ENCODE measurements at regions not wholly inside any gene's neighbourhood (a gene's known extent, or its start where the extent isn't known, plus 50 kb on each side); places are given as distances from the start of the nearest gene placed in this dataset.

DNA sequence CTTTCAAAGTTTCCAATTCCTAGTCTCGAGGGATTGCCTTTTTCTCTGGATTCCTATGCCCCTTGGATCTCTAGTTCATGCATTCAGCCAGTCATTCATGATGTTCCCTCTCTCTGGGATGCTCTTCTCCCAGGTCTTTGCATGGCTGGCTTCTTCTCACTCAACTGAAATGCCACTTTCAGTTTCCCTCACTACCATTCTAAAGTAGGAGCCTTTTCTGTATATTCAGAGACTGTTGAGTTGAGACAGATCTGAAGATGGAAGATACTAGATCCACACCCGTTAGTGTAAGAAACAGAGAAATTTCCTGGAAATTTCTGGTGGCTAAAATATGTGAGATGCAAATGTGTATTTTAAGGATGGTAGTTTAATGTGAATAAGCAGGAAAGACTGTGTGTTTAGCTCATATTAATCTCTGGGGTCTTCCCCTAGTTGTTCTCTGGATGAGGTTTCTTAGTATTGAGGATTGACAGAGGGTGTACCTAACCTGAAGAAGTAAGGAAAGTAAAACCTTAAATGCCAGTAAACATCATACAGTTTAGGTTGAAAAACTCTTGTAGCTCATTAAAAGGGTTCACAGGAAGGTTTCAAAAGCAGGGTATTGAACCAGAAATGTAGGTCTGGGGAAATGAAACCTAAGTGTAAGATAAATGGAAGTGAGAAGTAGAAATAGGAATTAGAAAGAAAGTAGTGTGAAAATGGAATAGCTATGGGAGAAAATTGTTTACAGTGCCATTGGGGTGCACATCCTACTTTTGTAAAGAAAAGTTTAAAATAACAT lies 331.3 kb downstream of the NDFIP2 start:
- no peak for DNase-seq (ENCODE audit: low read depth in 2 of 2)

GRCh38 chr13:79811170-79811569 lies 330.2 kb downstream of the NDFIP2 start:
- no peak for DNase-seq (ENCODE audit: low read depth in 2 of 2)

DNA sequence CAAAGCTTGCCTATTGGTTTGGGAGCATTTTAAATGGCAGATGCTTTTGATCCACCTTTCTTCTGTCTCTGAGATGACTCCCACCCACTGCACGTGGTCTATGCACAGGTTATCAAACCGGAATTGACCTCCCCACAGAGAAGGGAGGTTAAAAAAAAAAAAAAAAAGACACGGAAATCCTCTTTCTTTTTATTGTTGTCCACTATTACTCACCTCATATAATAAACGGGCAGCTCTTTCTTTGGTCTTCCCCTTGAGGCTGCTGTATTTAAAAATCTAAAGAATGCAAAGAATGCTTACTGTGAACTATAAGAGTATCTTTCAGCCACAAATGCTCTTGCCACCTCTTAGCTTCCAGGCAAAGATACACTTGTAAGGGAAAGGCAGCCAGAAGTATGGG lies 329.7 kb downstream of the NDFIP2 start:
- DNase-seq (ENCODE audit: low read depth in 2 of 2), result no peak

DNA sequence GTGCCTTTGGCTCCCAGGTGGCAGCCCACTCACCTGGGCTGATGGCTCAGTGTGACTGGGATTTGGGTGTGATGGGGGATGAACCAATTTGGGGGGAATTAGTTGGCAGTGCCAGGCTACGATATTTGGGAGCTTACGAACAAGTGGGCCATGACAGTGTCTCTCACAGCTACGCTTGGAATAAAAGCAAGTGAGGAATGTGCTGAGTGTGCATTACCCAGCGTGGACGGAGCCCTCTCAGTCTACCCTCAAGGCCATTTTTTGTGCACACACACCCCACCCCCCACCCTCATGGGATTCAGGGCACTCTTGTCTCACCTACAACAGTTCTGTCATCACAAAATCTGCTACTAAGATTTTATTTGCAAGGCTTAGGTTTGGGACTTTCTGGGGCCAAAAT lies 329.1 kb downstream of the NDFIP2 start:
- DNase-seq (ENCODE audit: low read depth in 2 of 2), result no peak

GRCh38 chr13:79808475-79808874 lies 327.5 kb downstream of the NDFIP2 start:
- no peak for DNase-seq (ENCODE audit: low read depth in 2 of 2)

DNA sequence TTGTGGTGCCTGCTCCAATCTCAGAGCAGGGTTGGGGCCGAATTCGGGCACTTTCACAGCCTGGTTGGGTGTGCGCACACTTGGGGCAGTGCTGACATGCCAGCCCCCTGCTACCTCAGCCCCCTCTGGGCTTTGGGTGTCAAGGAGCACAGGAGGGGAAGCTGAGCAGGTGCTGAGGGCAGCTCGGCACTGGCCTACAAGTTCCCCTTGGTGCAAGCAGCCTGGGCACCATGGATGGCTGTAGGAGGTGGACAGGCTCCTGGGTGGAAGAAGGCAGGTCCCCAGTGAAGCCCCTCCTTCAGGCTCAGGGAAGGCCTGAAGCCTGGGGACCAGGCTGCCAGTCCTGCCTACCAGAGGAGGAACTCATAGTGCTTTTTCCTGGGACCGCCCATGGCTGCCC lies 326.6 kb downstream of the NDFIP2 start:
- no peak for DNase-seq (ENCODE audit: low read depth in 2 of 2)

DNA sequence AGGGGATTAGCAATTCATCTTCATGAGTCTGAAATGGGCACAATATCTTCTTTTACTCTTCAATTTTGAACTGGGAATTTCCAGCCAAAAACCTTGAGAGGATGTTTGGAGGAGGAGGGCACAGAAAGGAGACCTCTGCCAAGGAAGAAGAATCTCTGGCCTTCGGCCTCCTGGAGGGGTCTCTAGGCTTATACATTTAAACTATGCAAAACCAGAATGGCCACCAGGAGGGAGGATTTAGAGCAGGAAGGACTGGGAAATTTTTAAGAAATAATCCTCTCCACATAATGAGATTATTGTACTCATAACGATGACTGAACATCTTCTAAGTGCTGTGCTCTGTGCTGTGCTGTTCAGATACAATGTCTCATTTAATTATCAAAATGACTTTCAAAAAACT lies 325.9 kb downstream of the NDFIP2 start:
- DNase-seq (ENCODE audit: low read depth in 2 of 2), result no peak

GRCh38 chr13:79805317-79805716 lies 324.4 kb downstream of the NDFIP2 start:
- DNase-seq (ENCODE audit: low read depth in 2 of 2), result no peak

DNA sequence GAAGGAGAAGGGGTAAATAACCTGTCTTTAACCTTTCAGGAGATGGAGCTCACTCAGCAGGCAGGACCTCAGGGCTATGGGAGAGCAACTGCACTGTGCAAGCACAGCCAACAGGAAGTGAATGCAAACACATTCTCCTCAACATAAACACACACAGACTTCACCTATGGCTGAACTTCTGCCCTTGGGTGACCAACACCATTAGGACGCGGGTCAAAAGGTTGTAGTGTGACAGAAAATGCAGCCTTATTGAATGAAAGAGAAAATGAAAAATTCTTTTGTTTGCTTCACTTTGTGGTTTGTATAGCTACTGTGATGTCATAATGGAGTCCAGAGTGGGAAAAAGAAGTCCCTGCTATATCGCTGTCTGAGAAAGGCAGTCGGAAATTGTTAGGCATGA lies 323.0 kb downstream of the NDFIP2 start:
- DNase-seq (ENCODE audit: low read depth in 2 of 2), result no peak

DNA sequence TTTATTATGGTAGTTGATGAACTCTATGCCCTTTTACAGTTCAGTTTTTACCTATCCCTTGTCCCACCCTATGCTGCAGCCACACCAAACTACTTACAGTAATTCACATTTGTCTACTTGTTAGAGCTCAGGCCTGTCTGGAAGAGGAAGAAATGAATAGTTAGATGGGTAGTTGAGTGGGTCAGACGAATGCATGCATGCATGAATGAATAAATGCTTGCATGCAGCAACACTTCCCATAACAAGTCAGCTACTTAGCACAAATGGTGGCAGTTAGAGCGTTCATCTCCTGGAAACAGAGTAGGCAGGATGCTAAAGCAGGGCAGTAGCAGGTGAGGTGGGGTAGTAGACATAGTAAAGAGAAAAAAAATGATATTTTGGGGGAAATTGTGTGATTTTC lies 322.3 kb downstream of the NDFIP2 start:
- DNase-seq (ENCODE audit: low read depth in 2 of 2), result no peak

DNA sequence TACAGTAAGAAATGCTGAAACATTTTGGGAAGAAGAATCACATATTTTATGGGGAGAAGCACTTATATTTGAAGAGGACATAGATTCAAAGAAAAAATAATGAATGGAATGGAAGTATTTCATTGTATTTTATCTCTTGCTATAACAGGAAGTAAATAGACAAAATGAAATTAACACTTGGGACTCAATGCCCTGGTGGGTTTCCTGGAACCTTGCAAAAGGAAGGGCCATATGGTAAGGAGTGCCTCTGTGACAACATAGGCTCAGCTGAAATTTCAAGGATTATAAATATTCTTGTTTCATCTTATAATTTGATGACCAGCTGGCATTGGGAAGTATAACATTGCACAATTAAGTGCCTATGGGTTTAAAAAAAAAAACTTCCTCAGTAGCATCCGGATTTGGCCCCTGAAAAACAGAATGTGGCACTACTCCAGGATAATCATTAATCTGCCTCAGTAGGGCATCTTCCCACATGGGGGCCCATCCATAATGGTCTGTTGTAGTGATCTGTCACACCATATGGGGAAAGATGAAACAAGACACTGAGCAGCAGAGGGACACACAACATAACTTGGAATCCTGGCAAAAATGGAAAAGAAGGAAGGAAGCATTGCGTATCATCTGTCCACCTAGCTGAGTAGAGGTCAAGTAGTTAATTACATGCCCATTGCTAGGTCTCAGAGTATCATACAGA lies 321.6 kb downstream of the NDFIP2 start:
- no peak for DNase-seq (ENCODE audit: low read depth in 2 of 2)

GRCh38 chr13:79799059-79799867 lies 318.3 kb downstream of the NDFIP2 start:
- no peak for DNase-seq (ENCODE audit: low read depth in 2 of 2)

GRCh38 chr13:79796136-79796535 lies 315.2 kb downstream of the NDFIP2 start:
- no peak for DNase-seq (ENCODE audit: low read depth in 2 of 2)

DNA sequence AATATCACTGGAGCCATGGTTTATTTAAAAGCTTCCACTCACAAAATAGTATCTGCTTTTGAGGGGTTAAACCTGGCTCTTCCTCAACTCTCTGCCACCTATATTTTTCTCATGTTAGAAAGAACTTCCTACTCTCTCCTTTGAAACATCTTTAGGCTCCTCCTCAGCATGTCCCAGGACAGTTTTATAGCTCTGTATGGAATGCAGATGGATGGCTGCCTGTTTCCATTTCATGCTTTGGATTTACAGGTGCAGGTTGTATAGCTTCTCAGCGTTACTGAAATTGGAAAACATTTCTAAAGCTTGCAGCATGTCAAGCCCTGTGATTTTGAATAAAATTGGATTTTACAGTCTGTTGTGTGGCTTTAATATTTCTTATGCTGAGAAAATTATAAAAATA lies 314.0 kb downstream of the NDFIP2 start:
- no peak for DNase-seq (ENCODE audit: low read depth in 2 of 2)

DNA sequence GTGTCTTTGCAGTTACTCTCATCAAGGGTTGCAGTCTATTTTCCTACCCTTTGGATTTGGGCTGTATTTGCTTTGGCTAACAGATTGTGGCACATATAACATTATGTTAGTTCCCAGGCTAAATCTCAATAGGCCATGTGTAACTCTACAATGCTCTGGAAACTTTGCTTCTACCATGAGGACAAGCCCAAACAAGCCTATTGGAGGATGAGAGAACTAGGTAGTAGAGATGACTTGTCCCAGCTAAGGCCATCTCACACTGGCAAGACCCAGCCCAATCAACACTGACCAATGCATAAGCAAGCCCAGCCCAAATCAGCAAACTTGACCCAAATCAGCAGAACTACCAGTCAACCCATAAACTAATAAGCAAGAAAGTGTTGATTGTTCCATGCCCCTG lies 311.8 kb downstream of the NDFIP2 start:
- no peak for DNase-seq (ENCODE audit: low read depth in 2 of 2)

- no peak for DNase-seq (ENCODE audit: low read depth in 2 of 2)
Observed at GRCh38 chr13:79791471-79792042, 310.6 kb downstream of the NDFIP2 start.

GRCh38 chr13:79786176-79786575 lies 305.2 kb downstream of the NDFIP2 start:
- no peak for DNase-seq (ENCODE audit: low read depth in 2 of 2)

DNA sequence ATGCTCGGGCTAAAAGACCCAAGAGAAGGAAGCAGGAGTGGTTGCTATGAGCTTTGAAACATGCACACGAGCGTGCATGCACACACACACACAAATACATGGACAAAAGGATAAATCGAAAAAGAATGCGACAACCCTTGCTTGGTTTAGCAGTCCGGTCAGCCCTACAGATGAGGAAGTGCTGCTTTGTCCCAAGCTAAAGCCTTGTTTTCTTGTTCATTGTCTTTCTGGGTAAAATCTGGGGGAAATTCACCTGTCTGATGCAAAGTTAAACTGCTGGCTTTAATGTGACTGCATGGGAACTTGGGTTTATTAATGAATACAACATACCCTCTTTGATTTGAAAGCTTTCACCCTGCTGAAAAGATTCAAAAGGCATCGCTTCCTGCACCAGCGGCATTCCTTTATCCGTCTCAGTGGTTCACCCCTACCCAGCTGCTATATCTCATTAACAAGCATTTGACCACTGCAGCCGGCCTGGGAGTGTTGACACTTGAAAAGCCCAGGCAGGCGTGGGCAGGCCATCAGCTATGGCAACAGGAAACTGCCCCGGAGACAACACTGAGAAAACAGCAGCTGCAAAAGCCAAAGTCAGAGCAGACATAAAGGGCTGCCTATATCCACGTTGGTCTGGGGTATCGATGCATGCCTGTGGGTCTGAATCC lies 301.7 kb downstream of the NDFIP2 start:
- no peak for DNase-seq (ENCODE audit: low read depth in 2 of 2)

- no peak for DNase-seq (ENCODE audit: low read depth in 2 of 2)
Observed at GRCh38 chr13:79781829-79782540, 301.0 kb downstream of the NDFIP2 start.

DNA sequence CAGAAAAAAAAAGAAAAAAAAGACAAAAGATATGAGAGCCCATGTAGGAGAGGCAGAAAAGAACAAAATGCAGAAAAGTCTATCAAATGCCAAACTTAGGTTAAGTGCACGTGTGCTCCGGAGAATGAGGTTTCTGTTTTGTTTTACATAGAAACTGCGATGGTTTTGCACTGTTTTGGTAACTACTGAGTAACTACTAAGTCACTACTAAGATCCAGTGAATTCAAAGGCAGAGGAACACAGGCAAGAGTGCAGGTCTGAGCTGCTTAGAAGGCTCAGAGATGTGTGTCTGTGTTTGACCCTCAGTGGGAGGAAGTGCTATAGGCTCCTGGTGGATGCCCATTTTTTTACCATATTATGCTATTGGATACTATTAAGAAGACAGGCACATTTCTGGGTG lies 299.3 kb downstream of the NDFIP2 start:
- DNase-seq (ENCODE audit: low read depth in 2 of 2), result no peak

DNA sequence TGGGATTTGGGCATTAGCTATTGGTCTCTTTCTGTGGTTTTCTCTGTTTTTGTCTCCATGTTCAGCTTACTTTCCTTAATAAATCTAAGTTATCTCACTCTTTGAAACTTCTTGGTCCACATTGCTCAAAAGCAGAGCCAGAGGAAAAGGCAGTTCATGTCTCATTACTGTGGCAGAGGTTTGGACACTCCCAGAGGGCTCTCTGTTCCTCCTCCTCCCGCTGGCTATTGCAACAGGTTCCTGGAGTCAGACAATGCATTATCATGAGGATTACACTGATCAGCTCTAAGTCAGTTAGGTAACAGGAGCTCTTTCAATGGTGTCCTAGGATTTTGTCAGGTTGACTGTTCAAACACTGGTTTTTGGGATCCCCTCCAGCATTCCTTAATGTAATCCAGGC lies 298.8 kb downstream of the NDFIP2 start:
- no peak for DNase-seq (ENCODE audit: low read depth in 2 of 2)

Data from stimulated activated CD4-positive, alpha-beta T cell treated with anti-CD3 and anti-CD28 coated beads, Interleukin-1b, Interleukin-23, amount 100 ng/mL, for 4 hours (primary cell).